Panc1 (cell line): ENCODE measurements at regions not wholly inside any gene's neighbourhood (a gene's known extent, or its start where the extent isn't known, plus 50 kb on each side); places are given as distances from the start of the nearest gene placed in this dataset.

Experiments used
- ATAC-seq: fragments of 200-7000 bp; cut with Tn5 transposase; 2 replicates; pipeline ENCODE4 v1.9.1; 2020; ENCODE audit warnings: mild to moderate bottlenecking, moderate library complexity
- BruUV-seq: library from RNA; stranded (reverse); fragments of 400-500 nt; replicated peaks from 2 replicates; lab custom pipeline; 2021; lab: Mats Ljungman, UMichigan
- CTCF ChIA-PET: fragments of 300-600 bp; sonication (Branson Sonifier 250); formaldehyde crosslinking; loops from one replicate; lab custom pipeline; 2022; ENCODE audit warnings: antibody characterized with exemption; lab: Charles Lee
- POLR2A ChIA-PET: fragments of 300-600 bp; sonication (Branson Sonifier 250); formaldehyde crosslinking; loops from one replicate; lab custom pipeline; 2022; ENCODE audit warnings: antibody characterized with exemption; lab: Charles Lee
- DNase-seq: peaks from one replicate; pipeline ENCODE4 v3.0.0-alpha.2; 2010; ENCODE audit warnings: low read depth, low spot score
- H3K27ac ChIP-seq: 2 replicates; pipeline ENCODE4 v1.5.1; 2011; ENCODE audit warnings: mild to moderate bottlenecking, low read length, inconsistent platforms
- H3K27me3 ChIP-seq: fragments of 200-500 bp; sonication (Bioruptor generic); 2 replicates; pipeline ENCODE4 v1.6.0; 2014; ENCODE audit warnings: low read length, inconsistent platforms; ENCODE audit not compliant: control insufficient read depth, insufficient read depth
- H3K36me3 ChIP-seq: fragments of 200-500 bp; sonication (Bioruptor generic); 2 replicates; pipeline ENCODE4 v1.5.1; 2014; ENCODE audit warnings: inconsistent platforms, mild to moderate bottlenecking, low read length, moderate library complexity; ENCODE audit not compliant: control insufficient read depth, insufficient read depth
- H3K4me1 ChIP-seq: 2 replicates; pipeline ENCODE4 v1.5.1; 2011; ENCODE audit warnings: inconsistent platforms, mild to moderate bottlenecking, low read length, moderate library complexity; ENCODE audit not compliant: control insufficient read depth, insufficient read depth
- H3K4me3 ChIP-seq, 2 experiments: 2 replicates each; pipeline ENCODE4 v1.5.1; 2011 to 2012; ENCODE audit warnings: low read depth in 2 of 2, low read length in 2 of 2, mild to moderate bottlenecking in 2 of 2, inconsistent platforms in 1 of 2, moderate library complexity in 1 of 2
- H3K9me3 ChIP-seq: fragments of 200-500 bp; sonication (Bioruptor generic); 2 replicates; pipeline ENCODE4 v1.5.1; 2014; ENCODE audit warnings: low read depth, mild to moderate bottlenecking, inconsistent platforms, low read length, moderate library complexity; ENCODE audit not compliant: control insufficient read depth, insufficient read depth
- CTCF ChIP-seq: fragments of 450-650 bp; IDR thresholded peaks from 2 replicates; pipeline ENCODE4 v1.5.1; 2017; ENCODE audit warnings: mild to moderate bottlenecking
- POLR2AphosphoS5 ChIP-seq: IDR thresholded peaks from 2 replicates; pipeline ENCODE4 v1.6.1; 2012; ENCODE audit warnings: mild to moderate bottlenecking, low read depth, low read length, moderate library complexity
- REST ChIP-seq, 2 experiments: IDR thresholded peaks; 2 replicates each; pipeline ENCODE4 v1.6.1; 2011 to 2012; ENCODE audit warnings: low read depth in 2 of 2, control low read depth in 1 of 2, low read length in 1 of 2, mild to moderate bottlenecking in 1 of 2, moderate library complexity in 1 of 2; ENCODE audit not compliant: insufficient read depth in 1 of 2
- SIN3A ChIP-seq: IDR thresholded peaks from 2 replicates; pipeline ENCODE4 v1.6.1; 2012; ENCODE audit warnings: low read depth, mild to moderate bottlenecking, low read length, moderate library complexity, borderline replicate concordance; ENCODE audit not compliant: insufficient read depth
- TCF7L2 ChIP-seq: IDR thresholded peaks from 2 replicates; pipeline ENCODE4 v1.6.1; 2011; ENCODE audit warnings: mild to moderate bottlenecking, low read depth, low read length, inconsistent platforms
- in situ Hi-C: cut with HindIII; loops from 2 replicates; pipeline ENCODE4 v1.10.0; 2016; ENCODE audit warnings: low sequenced_read_pairs, low pct_unique_long_range_greater_than_20kb
- intact Hi-C: fragments of 100-400 bp; cut with micrococcal nuclease; formaldehyde crosslinking; loops from one replicate; pipeline ENCODE4 v1.10.0; 2022; ENCODE audit not compliant: unreplicated experiment

- Histone ChIP-seq H3K4me1 (no peaks in the 10 kb centered on the region), H3K27ac (no peak overlapping the region), H3K4me3 (no peak overlapping the region), H3K9me3 (no peaks in the 10 kb centered on the region), H3K36me3 (no peaks in the 10 kb centered on the region), H3K27me3 (no peaks in the 10 kb centered on the region; the same call in 1 of the 2 replicates)
- intact Hi-C loops: no loop called here
- POLR2A ChIA-PET: no interaction called here
- CTCF ChIA-PET: interaction anchor here (1.5 kb wide), 1 partner anchor 90 kb away, joined by 4 read pairs; no protein-coding TSS in a partner anchor
- ATAC-seq (no peak; the same call in 1 of the 2 replicates), DNase-seq (no peak)
- no peak for TF ChIP-seq POLR2AphosphoS5
- TF ChIP-seq CTCF: peak; percentile 73
- BruUV-seq: no TSS peak
- in situ Hi-C loops: no loop called here
These were observed 56.3 kb upstream of the FSTL1 start for GRCh38 chr3:120506828-120507774.

- Histone ChIP-seq H3K27ac (no peak overlapping the region), H3K9me3 (no peaks in the 10 kb centered on the region), H3K36me3 (no peaks in the 10 kb centered on the region), H3K4me1 (no peaks in the 10 kb centered on the region), H3K27me3 (no peaks in the 10 kb centered on the region; the same call in 1 of the 2 replicates), H3K4me3 (no peak overlapping the region)
- DNase-seq (no peak), ATAC-seq (no peak)
- ChIA-PET CTCF (interaction anchor here (1.5 kb wide), 1 partner anchor 89 kb away, joined by 4 read pairs; no protein-coding TSS in a partner anchor), POLR2A (no interaction called here)
- in situ Hi-C loops: no loop called here
- TF ChIP-seq CTCF: no peak
- no peak for TF ChIP-seq TCF7L2
- TF ChIP-seq POLR2AphosphoS5: no peak
- no peak for TF ChIP-seq SIN3A
- no peak for TF ChIP-seq REST (IDR thresholded peaks at IDR 0.05; ENCODE audit: insufficient read depth in 1 of 2, low read depth in 2 of 2, low read length in 1 of 2)
- no TSS peak for BruUV-seq
- intact Hi-C loops: no loop called here
These were observed 55.5 kb upstream of the FSTL1 start for GRCh38 chr3:120506076-120506827.
